GM19452 (cell line): ENCODE measurements at regions not wholly inside any gene's neighbourhood (a gene's known extent, or its start where the extent isn't known, plus 50 kb on each side); places are given as distances from the start of the nearest gene placed in this dataset.
"Not testable (repeated sequence)": the region's sequence is repeated elsewhere in the genome, so short reads cannot be mapped to it uniquely, and the experiment has no call there.

Experiments
- ATAC-seq: cut with Tn5 transposase; IDR thresholded peaks from one replicate; pipeline ENCODE4 v1.9.1; 2021; ENCODE audit not compliant: unreplicated experiment

DNA sequence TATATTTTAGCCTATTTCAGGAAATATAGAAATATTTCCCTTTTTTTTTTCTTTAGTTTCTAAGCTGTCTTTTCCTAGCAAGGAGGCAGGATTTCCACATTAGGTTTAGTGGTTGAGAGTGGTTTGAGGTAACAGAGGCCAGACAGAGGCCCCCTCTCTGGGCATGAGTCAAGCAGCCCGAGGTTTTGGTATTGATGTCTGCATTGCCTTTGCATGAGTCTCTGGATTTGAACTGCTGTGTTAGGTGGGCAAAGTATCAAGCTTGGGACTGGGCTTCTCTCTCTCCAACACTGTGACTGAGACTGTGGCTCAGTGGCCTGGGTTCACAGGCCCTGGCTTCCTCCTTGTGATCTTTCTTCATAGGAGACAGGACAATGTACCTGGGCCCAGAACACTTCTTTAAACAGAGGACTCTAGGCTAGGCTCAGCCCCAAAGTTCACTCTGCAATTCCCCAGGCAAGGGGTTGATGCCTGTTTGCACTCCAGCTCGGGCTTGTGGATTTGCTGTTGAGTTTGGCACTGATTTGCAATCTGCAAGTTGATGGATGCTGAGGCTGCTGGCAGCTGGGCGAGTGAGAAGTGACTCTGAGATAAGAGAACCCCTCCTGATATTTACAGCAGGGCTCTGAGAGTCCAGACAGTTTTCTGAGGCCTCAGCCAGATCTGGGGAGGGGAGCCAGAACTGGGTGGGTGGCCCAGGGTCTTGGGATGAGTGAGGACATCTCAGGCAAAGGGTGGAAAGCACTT, 271.2 kb downstream of the EN1 start:
- ATAC-seq, result no peak

DNA sequence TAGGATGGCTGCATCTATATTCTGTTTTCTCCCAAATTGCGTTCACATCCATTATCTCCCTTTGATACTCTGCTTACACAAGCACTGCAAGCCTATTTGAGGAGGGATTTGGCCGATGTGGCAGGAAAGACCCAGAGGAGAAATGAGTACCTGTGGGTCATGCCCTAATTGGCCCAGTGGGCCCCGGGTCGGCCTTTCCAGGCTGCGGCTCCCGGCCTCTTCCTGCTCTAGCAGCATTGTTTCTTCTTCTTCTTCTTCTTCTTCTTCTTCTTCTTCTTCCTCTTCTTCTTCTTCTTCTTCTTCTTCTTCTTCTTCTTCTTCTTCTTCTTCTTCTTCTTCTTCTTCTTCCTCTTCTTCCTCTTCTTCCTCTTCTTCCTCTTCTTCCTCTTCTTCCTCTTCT, 275.1 kb downstream of the EN1 start:
- not testable (repeated sequence) for ATAC-seq

- ATAC-seq, result no peak
Observed at GRCh38 chr2:118569876-118570535, 277.4 kb downstream of the EN1 start.

GRCh38 chr2:118568700-118569099, 278.7 kb downstream of the EN1 start:
- ATAC-seq, result no peak

DNA sequence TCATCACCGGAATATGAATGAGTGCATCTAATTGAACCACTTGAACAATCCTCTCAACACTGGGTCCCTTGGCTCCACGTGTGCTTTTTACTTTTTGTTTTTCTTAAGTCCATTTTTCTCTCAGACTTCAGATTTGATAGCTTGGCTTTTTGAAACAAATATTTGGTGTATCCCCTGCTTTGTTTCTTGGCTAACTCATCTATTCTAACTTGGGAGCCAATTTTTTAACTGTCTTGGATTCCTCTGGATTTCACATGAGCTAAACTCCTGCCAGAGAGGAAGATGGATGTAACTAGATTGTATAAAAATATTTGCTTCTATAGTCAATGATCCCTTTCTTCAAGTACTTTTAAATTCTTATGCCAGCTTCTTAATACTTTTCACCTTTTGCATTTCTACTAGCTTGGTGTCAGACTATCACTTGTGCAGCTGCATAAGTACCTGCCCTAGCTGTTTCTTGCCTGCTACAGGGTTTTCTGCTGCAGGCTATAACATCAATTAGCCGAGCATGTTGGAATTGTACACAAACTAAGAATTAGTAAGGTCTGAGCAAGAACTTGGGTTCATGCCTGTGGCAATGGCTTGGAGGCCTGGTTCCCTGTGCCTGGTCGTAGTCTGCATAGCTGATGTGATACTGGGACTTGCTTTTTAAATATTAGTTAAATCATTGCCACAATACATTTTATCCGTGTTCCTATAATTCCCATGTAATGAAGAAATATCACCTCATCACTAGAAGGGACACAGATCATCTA, 281.5 kb downstream of the EN1 start:
- no peak for ATAC-seq

- ATAC-seq, result no peak
Observed at GRCh38 chr2:118565301-118565700, 282.1 kb downstream of the EN1 start.

- no peak for ATAC-seq
Observed at GRCh38 chr2:118562144-118562543, 285.3 kb downstream of the EN1 start.

DNA sequence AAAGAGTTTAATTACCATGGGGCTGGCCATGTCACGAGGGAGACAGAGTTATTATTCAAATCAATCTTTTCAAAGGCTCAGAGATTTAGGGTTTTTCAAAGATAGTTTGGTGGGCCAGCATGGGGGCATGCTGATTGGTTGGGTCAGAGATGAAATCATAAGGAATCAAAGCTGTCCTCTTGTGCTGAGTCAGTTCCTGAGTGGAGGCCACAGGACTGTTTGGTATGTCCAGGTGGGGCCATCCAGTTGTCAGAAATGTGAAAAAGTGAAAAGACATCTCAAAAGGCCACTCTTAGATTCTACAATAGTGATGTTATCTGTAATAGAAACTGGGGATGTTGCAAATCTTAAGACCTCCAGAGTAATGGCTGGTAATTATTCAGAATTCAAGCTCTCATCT, 288.6 kb downstream of the EN1 start:
- no peak for ATAC-seq

DNA sequence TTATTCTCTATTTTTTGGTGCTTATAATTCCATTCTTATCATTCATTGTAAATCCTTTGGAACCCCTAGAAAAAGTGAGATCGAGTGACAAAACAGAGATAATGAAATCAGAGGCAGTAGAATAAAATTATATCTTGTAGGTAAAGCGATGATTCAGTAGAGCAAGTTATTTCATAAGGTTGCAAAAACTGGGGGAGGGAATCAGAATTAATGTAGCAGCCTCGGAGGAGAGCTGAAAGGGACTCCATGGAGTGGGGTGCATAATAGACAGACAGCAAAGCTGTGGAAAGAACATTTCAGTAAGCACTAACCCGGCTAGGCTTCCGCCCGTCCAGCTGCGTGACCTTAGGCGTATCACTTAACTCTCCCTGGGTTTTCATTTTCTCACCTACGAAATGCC, 289.7 kb downstream of the EN1 start:
- no peak for ATAC-seq

DNA sequence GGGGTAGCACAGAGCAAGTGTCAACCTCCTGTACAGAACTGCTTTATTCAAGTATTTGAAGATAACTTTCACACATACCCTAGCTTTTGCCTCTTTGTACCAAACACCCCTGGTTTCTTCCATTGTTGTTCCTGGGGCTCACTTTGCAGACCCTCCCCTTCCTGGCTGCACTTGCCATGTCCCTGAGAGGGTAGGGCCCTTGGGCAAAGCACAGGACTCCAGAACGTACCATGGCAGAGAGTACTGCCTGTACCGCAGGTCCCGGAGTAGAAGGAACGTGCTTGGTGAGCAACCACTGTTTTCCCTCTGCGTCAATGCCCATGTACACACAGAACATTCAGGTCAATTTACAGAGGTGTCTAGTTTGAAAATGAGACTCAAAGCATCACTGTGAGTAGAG, 290.4 kb downstream of the EN1 start:
- ATAC-seq, result no peak

DNA sequence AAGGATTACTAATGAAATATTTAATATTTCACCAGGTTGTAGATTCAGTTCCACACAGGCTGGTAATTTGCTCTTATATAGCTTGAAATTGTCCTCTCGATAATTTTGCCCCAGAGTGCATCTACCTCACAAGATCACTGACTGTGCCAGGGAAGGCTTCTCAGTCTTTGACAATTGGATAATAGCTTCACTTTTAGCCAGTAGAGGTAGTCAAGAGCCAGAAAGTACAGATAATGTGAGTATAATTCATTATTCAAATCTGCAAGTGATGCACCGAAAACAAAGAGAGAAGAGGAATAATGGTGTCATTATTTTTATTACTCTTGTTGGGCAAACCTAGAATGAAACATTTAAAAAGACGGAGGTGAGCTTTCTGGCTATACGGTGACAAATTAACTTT, 292.8 kb downstream of the EN1 start:
- no peak for ATAC-seq

DNA sequence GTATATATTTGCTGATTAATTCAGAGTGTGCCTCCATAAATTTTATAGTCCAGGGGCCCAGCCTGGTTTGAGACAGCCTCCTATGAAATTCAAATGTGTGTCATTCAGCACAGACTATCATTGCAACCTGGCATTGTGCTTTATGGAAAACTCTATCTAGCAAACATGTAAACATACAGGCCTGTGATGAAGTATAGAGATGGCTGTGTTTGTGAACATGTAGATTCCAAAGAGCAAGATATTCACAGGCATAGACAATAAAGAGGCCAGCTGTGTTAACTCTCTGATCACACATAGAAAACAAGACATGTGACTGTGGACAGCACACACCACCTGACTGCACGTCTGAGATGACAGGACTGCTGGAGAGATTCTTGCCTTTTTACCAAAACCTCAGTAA, 297.9 kb downstream of the EN1 start:
- ATAC-seq, result no peak

GRCh38 chr2:118548880-118549488, 298.5 kb downstream of the EN1 start:
- ATAC-seq, result no peak

DNA sequence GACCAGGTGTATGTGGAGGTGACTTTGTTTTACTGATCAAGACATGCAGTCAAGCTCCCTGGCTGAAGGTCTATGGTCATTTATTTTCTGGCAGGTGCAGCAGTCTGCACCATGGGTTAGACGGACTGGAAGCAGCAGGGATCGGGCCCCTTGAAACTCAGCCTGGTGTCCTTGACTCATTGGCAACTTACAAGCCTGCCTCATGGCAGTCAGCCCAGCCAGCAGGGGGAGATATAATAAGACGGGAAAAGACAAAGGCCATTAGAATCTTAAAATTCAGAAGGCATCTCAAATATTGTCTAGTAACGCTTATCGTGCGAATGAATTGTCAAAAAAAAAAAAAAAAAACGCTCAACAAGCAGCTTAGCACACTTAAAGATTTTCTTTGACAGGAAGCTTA, 308.2 kb downstream of the EN1 start:
- ATAC-seq, result no peak

GRCh38 chr2:118536306-118536705, 311.1 kb downstream of the EN1 start:
- no peak for ATAC-seq

DNA sequence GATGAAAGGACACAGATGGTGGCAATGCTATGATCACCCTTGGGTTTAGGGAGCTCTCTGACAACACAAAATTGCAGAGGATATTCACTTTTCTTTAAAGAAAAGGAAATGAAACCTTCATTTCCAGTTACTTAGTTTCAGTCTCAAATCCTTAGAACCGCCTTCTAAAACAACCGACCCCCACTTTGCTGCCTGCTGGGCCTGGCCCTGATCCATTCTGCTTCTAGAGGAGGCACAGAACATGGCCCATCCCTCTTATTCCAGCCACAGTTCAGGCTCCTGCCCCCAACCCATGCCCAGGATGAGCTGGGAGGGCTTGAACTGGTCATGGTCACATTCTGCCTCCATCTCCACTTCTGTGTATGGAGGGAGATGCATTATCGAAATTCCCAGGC, 311.6 kb downstream of the EN1 start:
- ATAC-seq, result no peak

DNA sequence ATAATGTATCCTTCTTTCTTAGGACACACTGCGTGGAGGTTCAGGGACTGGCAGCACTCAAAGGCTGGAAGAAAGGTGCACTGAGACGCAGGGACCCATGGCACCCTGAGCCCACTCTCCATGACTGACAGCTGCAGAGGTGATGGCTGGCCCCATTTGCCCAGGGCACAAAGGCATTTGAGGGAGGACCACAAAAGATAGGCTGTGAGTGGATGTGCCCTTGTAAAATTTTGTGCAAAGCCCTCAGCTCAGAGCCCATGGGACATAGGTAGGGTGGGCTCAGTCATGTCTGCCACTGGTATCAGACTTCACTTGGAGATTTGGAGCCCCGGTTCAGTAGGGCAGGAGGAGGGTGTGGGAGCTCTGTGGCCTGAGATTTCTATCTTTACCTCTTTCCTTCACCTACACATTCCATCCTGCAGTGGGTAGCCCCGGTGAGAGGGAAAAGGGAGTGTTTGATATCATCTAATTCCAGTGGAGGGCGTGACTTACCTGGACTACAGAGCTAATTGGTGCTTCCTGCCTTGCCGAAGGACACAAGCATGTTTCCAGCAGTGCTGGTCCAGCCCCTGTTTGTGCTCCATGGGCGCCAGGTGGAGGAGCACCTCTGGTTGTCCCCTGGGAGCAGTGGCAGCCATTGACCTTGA, 312.2 kb downstream of the EN1 start:
- ATAC-seq, result no peak

GRCh38 chr2:118530976-118531375, 316.5 kb downstream of the EN1 start:
- no peak for ATAC-seq

GRCh38 chr2:118529908-118530599, 317.4 kb downstream of the EN1 start:
- no peak for ATAC-seq

- no peak for ATAC-seq
Observed at GRCh38 chr2:118527571-118527970, 319.9 kb downstream of the EN1 start.

DNA sequence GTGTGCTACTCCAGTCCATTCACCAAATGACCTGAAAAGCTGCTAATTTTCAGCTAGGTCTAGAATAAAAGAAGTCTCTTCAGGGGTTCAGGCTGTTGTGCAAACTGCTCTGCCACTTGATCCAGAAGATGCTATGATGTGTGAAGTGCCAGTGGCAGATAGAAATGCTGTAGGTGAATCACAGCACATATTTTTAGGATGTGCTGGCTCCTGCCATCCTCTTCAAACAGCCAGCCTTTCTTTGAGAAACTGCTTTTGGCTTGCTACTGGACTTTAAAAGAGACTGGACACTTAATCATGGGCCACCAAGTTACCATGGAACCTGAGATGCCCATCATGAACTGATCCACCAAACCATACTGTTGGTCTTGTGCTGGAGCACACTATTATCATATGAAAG, 322.1 kb downstream of the EN1 start:
- no peak for ATAC-seq
